Stimulated activated naive CD4-positive, alpha-beta T cell treated with Interleukin-2 at 50 U/mL for 16 hours (primary cell): ENCODE measurements at regions not wholly inside any gene's neighbourhood (a gene's known extent, or its start where the extent isn't known, plus 50 kb on each side); places are given as distances from the start of the nearest gene placed in this dataset.

Source experiments
- DNase-seq: peaks from one replicate; lab custom pipeline; 2025; lab: John Stamatoyannopoulos, UW

DNA sequence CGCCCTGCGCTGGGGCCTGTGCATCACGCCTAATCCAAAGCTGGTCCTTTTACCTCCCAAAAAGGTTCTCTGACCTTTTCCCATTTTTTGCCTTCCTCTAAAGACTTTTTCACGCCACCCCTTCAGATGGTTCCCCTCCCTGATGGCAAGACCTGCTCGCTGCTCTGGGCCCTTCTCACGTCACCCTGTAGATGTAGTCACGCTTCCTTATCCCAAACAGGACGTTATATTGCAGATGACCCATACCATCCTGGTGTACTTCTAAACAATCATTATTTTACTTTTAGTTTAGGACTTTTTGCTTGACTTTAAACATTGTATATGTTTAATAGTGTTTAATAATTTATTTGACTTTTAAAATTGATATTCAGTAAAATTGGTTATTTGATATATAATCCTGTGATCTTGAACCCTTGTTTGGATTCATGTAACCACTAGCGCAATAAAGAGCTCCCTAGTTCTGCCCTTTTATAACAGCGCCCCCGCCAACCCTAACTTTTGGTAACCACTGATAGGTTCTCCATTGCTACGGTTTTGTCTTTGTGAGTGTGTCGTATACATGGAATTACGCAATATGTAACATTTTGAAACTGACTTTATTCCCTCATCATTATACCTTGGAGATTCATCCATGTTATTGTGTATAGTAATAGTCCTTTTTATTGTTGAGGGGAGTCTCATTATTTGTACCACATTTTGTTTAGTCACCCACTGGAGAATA is 159.0 kb upstream of the CHRNA7 start:
- no peak for DNase-seq

GRCh38 chr15:31871887-31872281 is 158.4 kb upstream of the CHRNA7 start:
- DNase-seq, result no peak

GRCh38 chr15:31887246-31887645 is 143.1 kb upstream of the CHRNA7 start:
- DNase-seq, result no peak

DNA sequence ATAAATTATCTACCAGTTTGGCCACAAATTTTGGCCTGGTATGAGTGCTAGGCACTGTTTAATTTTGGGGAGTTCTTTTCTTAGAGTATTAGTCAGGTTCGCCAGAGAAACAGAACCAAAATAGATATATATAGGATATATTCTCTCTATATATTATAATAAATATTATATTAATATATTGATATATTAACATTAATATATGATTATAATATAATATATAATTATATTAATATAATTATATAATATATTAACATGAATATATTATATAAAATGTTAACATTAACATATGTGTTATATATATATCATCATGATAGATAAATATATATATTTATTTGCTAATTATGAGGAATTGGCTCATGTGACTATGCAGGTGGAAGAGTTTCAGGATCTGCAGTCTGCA is 137.8 kb upstream of the CHRNA7 start:
- DNase-seq, result no peak

- DNase-seq, result no peak
Measured at GRCh38 chr15:31893780-31894179, 136.5 kb upstream of the CHRNA7 start.

DNA sequence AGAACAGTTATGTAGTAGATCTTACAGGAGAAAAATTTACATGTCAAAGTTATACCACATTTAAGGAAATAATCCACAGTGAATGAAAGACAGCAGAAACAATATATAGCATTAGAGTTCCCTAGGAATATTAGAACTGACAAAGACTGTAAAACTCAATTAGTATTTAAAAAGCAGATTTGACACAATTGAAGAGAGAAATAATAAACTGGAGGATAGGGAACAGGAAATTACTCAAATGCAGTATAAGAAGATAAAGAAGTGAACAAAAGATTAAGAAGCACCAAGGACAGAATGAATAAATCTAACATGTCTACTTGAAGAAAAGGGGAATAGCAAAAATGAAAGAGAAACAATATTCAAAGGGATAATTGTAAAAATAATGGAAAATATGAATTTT is 132.6 kb upstream of the CHRNA7 start:
- no peak for DNase-seq

- DNase-seq, result no peak
Measured at GRCh38 chr15:31901501-31901900, 128.8 kb upstream of the CHRNA7 start.

DNA sequence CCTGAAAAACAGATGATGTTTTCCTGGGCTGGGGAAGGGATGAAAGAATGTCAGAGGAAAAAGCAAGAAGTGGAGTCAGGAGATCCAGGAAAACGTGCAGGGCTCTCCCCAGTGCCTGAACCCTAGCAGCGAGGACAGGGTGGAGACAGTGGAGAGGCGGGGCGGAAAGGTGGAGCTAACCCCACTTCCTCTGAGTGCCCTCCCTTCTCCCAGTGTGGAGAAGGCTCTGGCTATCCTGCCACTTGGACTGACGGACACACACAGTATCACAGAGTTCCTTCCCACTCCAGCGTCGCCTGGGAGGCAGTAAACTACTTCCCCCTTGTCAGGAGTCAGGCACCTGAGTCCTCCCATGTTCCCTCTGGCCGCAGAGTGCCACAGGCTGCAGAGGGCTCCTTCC is 125.3 kb upstream of the CHRNA7 start:
- no peak for DNase-seq

- DNase-seq, result no peak
Measured at GRCh38 chr15:31925541-31925940, 104.8 kb upstream of the CHRNA7 start.

DNA sequence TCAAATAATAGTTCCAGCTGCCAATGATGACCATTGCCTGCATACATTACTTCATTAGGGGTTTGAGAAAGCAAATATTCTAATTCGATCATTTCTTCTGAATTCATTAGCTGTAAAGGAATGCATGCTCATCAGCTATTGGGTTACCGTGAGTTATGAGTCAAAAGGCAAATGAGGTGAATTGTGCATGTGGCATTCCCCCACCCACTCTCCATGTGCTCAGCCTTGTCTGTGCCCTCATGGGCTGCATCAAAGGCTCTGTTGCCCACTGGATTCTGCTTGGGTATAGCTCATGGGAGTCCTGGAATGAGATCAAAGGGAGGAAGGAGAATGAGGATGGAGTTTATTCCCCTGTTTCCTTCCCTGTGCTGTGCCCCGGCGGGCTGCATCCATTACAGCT is 99.3 kb upstream of the CHRNA7 start:
- DNase-seq, result peak; percentile 17

DNA sequence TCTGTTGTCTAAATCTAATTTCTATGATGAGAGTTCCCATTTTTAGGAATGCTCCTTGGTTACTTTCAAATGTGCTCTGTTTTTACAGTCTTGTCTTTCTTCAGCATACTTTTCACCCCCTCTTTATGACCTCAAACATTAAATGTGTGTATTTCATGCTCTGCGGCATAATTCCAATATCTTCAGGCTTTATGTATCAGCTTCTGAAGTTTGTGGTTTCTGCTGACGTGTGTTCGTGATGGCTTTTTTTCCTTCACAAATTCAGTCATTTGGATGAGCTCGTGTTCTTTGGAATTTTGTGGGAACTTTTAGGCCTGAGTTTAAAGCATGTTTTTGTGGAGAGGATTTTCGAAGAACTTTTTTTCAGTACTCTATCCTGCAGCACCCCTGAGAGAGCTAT is 97.7 kb upstream of the CHRNA7 start:
- no peak for DNase-seq

- no peak for DNase-seq
Measured at GRCh38 chr15:31934821-31935220, 95.5 kb upstream of the CHRNA7 start.

- DNase-seq, result no peak
Measured at GRCh38 chr15:31953478-31953877, 76.8 kb upstream of the CHRNA7 start.

DNA sequence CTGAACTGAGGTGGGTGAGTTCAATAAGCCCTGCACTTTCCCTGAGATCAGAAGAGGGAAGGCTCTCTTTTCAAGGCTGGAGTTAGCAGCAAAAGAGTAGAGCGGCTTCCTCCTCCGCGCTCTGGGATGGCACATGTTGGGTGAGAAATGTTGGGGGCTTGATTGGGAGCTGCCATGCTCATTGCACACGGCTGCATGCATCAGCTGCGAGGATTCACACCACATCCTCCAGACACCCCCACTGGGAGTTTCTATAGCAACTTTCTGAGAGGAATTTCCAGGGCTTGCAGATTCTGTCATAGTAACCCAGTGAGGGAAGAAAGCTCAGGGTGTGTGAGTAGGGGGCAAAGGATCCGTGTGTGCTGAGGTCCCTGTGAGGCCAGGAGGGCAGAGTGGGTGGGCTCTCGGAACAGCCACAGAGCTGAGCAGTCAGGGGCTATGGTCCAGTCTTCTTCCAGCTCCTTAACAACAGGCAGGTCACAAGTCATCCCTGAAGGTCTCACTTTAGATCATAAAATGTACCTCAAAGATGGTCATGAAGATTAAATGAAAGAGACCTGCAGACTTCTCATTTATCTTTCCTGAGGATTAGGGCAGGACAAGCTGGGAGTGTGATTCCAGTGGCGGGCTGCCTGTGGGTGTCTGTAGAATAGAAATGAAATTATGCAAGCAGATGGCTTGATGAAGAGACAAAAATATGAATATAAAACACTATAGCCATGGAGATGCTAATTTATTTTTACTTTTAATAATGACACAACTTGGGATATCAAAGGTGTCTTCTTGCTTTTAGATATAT is 75.7 kb upstream of the CHRNA7 start:
- no peak for DNase-seq

DNA sequence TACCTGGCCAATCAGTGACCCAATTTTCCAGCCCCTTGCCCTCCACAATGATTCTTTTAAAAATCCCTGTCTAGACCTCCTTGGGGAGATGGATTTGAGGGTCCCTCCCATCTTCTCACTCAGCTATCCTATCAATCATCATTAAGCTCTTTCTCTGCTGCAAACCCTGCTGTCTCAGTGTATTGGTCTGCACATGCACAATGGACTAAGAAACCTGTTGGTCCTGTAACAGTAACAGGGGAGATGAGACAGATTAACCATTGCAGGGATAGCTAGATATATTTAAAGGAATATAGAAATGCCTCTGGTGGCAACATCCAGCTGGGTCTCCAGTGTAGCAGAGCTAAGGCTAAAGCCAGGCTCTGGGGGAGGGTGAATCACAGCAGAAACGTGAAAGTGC is 74.6 kb upstream of the CHRNA7 start:
- no peak for DNase-seq

DNA sequence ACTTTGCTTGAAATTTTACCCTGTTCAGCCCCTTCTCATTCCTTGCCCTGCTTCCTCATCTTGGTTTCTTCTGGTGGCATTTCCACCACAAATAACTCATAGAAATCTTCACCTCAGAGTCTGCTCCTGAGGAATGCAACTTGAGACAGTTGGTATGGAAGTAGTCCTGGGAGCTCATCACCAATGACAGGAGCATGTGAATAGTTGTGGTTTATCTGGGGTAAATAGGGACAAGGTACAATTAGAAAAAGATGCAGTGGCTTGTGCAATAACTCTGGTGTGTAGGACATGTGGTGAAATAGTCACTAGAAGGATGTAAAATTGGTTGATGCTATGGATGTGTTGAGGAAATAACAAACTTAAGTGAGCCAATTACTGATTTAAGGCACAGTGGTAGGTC is 72.7 kb upstream of the CHRNA7 start:
- DNase-seq, result no peak

DNA sequence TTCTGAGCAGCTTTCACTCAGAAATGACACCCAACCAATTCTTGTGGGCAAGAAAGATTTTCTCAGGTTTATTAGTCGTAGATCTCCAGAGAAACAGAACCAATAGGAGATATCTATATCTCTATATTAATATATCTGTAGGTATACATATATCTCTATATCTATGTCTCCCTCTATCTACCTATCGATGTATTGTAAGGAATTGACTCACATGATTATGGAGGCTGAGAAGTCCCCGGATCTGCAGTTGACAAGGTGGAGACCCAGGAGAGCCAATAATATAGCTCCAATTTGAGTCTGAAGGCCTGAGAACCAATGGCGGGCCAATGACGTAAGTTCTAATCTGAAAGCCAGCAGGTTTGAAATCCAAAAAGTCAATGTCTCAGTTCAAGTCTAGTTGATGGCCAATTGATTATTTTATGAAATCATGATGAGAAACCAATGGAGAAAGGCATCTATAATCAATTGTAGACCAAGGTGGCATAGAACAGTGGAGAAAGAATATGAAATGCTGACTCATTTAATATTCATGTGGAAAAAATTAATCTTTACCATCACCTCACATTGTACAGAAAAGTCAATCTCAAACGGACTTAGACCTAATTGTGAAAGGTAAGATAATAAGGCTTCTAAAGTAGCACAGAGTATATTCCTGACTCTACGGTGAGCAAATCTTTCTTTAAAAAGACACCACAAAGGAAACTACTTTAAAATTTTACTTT is 65.6 kb upstream of the CHRNA7 start:
- DNase-seq, result no peak

GRCh38 chr15:31970007-31970406 is 60.3 kb upstream of the CHRNA7 start:
- DNase-seq, result no peak

- no peak for DNase-seq
Measured at GRCh38 chr15:31973197-31973596, 57.1 kb upstream of the CHRNA7 start.

DNA sequence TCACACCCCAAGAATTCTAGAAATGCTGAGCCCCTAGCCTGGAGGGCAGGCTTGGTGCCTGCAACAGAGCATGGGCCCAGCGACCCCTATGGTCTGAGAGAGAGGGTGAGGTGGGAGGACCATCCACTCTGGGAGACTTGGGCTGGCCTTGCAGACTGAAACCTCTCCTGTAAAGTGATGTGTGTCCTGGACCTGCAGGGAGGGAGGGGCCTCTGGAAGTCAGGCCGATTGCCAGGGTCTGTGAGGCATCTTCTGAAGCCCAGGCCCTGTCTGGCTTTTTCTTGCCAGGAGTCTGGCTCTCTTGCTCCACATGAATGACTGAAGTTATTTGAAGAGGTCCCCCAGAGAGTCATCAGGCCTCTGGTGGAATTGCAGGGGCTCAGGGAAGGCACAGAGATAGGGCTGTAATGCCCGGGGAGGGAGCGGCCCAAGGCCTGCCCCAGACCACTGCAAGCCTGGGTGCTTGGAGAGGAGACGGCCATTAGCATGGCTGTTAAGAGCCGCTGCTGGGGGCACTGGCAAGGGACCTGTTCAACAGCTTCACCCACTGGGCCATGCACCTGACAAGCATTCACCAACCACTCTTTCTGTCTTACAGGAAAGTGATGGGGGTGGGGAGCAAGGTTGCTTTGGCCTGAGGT is 56.0 kb upstream of the CHRNA7 start:
- no peak for DNase-seq

DNA sequence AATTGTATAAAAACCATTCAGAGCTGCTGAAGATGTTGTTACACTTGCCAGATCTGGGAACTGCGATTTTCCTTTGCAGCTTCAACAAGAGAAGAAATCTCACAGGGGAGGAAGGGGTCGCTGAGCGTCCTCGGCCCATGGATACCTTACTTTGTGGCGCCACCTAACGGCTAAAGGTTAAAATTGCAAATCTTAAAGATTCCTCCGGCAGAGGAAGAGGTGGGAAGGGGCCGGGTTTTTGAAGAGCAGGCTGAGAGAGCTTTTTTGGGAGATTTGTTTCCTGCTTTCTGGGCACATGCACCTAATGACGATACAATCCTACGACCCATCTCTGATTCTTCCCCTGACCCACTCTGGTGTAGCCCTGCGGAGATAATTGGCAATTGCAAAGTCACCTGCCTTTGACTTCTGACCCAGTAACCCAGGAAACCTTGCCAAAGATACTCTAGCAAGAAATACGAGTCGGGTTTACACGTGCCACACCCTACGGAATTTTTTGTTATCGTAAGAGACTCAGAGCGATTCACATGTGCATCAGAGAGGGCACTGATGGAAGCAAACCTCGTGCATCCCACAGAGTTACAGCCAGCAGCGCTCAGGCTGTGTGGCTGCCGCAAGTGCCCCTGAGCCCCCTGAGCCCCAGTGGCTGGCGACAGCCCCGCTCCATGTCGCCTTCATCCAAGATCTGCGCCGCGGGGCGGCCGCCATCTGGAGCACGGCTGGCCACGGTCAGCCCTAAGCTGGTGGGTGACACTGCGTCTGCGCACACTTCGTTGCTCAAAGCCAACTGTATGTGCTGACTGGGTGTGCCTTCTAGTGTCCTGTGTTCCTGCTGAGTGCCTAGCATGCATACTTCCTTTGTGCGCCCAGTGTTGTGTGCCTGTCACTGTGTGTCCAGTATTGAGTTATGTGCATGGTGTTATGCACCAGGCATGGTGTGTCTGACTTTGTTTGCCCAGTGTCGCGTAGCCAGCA is 55.2 kb upstream of the CHRNA7 start:
- no peak for DNase-seq
